Ishikawa (cell line): ENCODE measurements at regions not wholly inside any gene's neighbourhood (a gene's known extent, or its start where the extent isn't known, plus 50 kb on each side); places are given as distances from the start of the nearest gene placed in this dataset.

ENCODE experiments used
- RAD21 ChIP-seq: IDR thresholded peaks from 2 replicates; pipeline ENCODE4 v1.6.1; 2012; ENCODE audit warnings: low read depth
- USF1 ChIP-seq: IDR thresholded peaks from 2 replicates; pipeline ENCODE4 v1.6.1; 2012

- no peak for TF ChIP-seq RAD21
- no peak for TF ChIP-seq USF1
Measured at GRCh38 chr12:124150168-124150567, 144.7 kb upstream of the RFLNA start.
